ENCODE measurements at regions not wholly inside any gene's neighbourhood (a gene's known extent, or its start where the extent isn't known, plus 50 kb on each side); places are given as distances from the start of the nearest gene placed in this dataset.
A peak's percentile ranks its signal among the peaks of the same experiment; 100 is the strongest.

DNA sequence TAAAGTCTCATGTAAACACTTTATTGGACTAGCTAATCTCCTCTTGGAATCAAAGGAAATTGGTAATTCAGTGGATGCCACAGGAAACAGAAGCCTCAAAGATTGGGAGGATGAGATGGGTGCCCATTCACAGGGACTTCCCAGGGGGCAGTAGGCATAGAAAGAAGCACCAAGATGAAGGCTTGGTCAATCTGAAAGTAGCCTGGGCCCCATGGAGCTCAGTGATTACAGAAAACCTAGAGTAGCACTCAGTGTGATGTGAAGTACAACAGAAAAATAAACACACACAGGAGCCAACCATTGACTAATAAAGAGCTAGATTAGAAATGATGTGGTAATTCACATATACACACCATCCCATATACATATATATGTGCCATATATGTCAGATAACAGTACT lies 560.6 kb downstream of the TBC1D4 start:
- TF ChIP-seq TBL1XR1 (IDR thresholded peaks at IDR 0.05; ENCODE audit: low read depth, low read length) (no peak), FOS (IDR thresholded peaks at IDR 0.05; ENCODE audit: borderline replicate concordance, extremely low read depth, insufficient read length) (no peak), EP300 (IDR thresholded peaks at IDR 0.05; ENCODE audit: borderline replicate concordance in 1 of 2, control insufficient read depth in 1 of 2, low read depth in 2 of 2, low read length in 2 of 2) (no peak)
- TF ChIP-seq, protein P1, sequence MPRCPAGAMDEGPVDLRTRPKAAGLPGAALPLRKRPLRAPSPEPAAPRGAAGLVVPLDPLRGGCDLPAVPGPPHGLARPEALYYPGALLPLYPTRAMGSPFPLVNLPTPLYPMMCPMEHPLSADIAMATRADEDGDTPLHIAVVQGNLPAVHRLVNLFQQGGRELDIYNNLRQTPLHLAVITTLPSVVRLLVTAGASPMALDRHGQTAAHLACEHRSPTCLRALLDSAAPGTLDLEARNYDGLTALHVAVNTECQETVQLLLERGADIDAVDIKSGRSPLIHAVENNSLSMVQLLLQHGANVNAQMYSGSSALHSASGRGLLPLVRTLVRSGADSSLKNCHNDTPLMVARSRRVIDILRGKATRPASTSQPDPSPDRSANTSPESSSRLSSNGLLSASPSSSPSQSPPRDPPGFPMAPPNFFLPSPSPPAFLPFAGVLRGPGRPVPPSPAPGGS (IDR thresholded peaks at IDR 0.05; ENCODE audit: borderline replicate concordance, insufficient read depth, low read depth, low read length, poor library complexity, severe bottlenecking) = no peak
- TF ChIP-seq, protein P2, sequence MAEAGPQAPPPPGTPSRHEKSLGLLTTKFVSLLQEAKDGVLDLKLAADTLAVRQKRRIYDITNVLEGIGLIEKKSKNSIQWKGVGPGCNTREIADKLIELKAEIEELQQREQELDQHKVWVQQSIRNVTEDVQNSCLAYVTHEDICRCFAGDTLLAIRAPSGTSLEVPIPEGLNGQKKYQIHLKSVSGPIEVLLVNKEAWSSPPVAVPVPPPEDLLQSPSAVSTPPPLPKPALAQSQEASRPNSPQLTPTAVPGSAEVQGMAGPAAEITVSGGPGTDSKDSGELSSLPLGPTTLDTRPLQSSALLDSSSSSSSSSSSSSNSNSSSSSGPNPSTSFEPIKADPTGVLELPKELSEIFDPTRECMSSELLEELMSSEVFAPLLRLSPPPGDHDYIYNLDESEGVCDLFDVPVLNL (IDR thresholded peaks at IDR 0.05; ENCODE audit: low read depth, low read length) = no peak
- CTCF ChIA-PET = interaction anchor here (1.2 kb wide), 1 partner anchor 292 kb away, joined by 3 read pairs; no protein-coding TSS in a partner anchor

More for the DNA sequence above, 560.6 kb downstream of the TBC1D4 start:
- H3K4me2 ChIP-seq (ENCODE audit: control insufficient read depth, insufficient read depth) = no peak overlapping the region
- DNase-seq (ENCODE audit: low read depth, low spot score) (no peak), ATAC-seq (peak; percentile 81), FAIRE-seq (no peak)
- H3K27ac ChIP-seq (ENCODE audit: control insufficient read depth, insufficient read depth) = no peak overlapping the region
- ChIA-PET RAD21 (ENCODE audit: unreplicated experiment) (interaction anchor here (0.7 kb wide), 1 partner anchor 62 kb away, joined by 5 read pairs; no protein-coding TSS in a partner anchor), SMC1A (ENCODE audit: uncharacterized antibody, unreplicated experiment) (interaction anchor here (1.1 to 1.6 kb wide), 3 partner anchors 8 to 55 kb away, joined by 3 read pairs; no protein-coding TSS in a partner anchor), POLR2A (no interaction called here)
- H3K9ac ChIP-seq (ENCODE audit: control insufficient read depth, insufficient read depth, low read length) = no peak overlapping the region
- no peaks in the 10 kb centered on the region for H3K36me3 ChIP-seq (ENCODE audit: control insufficient read depth in 2 of 2, insufficient read depth in 2 of 2, low read length in 1 of 2)
- no peaks in the 10 kb centered on the region for H3K79me2 ChIP-seq (ENCODE audit: control insufficient read depth, insufficient read depth, low read length)
- no peaks in the 10 kb centered on the region for H3K4me1 ChIP-seq (ENCODE audit: control insufficient read depth, insufficient read depth, low read length)
- no peak overlapping the region for H3K4me3 ChIP-seq
- no peaks in the 10 kb centered on the region for H4K20me1 ChIP-seq (ENCODE audit: control insufficient read depth, insufficient read depth)
- in situ Hi-C loops (cut with MboI) = no loop called here
- H3K27me3 ChIP-seq (replicated peaks in 1 of 2; ENCODE audit: control insufficient read depth in 2 of 2, insufficient read depth in 2 of 2, low read length in 1 of 2) = no peaks in the 10 kb centered on the region
- H3K9me3 ChIP-seq (replicated peaks; ENCODE audit: control insufficient read depth, insufficient read depth, low read length) = no peaks in the 10 kb centered on the region
- H2AFZ ChIP-seq (ENCODE audit: control insufficient read depth, low read depth, low read length) = no peak overlapping the region
- no TSS peak for BruUV-seq (replicated peaks)
- intact Hi-C loops (cut with micrococcal nuclease; ENCODE audit: unreplicated experiment) = no loop called here
